CD4-positive, alpha-beta T cell treated with Interleukin-12 subunit alpha and Interleukin-12 subunit beta, for 1 hour (primary cell): ENCODE measurements at regions not wholly inside any gene's neighbourhood (a gene's known extent, or its start where the extent isn't known, plus 50 kb on each side); places are given as distances from the start of the nearest gene placed in this dataset.

Source experiments
- DNase-seq: peaks from one replicate; pipeline ENCODE4 v3.0.0-alpha.2; 2020

GRCh38 chr5:111574311-111574710 lies 62.0 kb upstream of the STARD4 start:
- DNase-seq, result no peak

GRCh38 chr5:111572561-111572960 lies 60.2 kb upstream of the STARD4 start:
- no peak for DNase-seq

GRCh38 chr5:111563031-111563822 lies 50.9 kb upstream of the STARD4 start:
- no peak for DNase-seq

- DNase-seq, result no peak
These were observed 50.2 kb upstream of the STARD4 start for GRCh38 chr5:111562561-111562960.
